ENCODE measurements at regions not wholly inside any gene's neighbourhood (a gene's known extent, or its start where the extent isn't known, plus 50 kb on each side); places are given as distances from the start of the nearest gene placed in this dataset.
"Not testable (repeated sequence)": the region's sequence is repeated elsewhere in the genome, so short reads cannot be mapped to it uniquely, and the experiment has no call there.

DNA sequence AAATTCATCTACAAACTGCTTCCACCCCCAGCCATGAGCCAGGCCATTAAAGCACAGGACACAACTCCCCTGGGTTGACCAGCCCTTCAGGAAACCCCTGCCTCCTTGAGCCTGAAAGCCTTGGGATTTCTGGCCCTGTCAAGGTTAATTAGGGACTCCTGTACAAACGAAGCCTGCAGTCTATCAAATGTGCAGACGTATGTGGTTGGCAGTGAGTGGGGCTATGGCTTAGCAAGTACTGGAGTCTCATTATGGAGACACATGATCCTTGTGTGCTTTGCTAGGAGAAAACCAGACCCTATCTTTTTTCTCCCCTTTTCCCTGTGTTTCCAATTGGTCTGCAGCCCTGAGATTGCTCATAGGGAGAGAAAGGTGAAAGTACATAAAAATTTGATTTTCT lies 588.3 kb upstream of the USP24 start:
- no peak for DNase-seq

- DNase-seq, result no peak
These were observed 586.3 kb upstream of the USP24 start for GRCh38 chr1:55801481-55801880.

DNA sequence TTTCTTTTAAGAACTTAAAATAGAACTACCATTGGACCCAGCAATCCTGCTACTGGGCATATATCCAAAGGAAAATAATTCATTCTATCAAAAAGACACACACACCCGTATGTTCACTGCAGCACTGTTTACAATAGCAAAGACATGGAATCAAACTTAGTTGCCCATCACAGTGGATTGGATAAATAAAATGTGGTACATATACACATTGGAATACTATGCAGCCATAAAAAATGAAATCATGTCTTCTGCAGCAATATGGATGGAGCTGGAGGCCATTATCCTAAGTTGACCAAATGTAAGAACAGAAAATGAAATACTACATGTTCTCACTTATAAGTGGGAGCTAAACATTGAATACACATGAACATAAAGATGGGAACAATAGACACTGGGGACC lies 585.3 kb upstream of the USP24 start:
- DNase-seq, result no peak

DNA sequence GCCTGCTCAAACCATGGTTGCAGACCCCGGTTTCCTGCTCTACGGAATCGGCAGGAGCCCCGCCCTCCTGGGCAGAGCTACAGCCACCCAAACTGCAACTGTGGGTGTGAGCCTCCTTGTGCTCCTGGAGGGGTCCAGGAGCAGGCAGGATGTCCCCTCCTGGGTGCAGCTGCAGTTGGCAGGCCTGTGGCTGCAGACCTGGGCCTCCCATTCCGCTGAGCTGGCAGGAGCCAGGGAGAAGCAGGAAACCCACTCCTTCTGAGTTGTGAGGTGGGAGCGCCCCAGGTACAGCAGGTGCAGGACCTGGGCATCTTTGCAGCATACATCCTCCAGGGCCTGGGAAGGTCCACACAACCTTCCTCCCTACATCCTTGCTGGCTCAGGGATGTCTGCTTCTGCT lies 578.7 kb upstream of the USP24 start:
- DNase-seq, result no peak

GRCh38 chr1:55792870-55793269 lies 577.7 kb upstream of the USP24 start:
- no peak for DNase-seq

DNA sequence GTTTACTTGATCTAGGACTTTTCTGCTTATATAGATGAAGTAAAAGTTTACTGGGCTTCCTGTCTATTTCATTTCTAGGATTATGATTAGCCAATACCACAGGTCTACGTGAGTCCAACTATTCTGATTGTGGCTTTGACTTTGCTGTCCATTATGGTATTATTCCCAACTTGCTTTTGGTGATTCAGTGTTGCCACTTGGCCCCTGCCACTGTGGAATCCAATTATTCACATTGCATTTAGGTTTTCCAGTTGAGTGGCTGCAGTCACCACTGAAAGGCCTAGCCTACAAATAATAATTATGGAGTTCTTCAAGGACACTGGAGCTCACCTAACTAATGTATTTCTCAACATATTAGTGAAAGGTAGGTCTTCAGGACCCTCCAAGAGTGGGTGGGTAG lies 574.3 kb upstream of the USP24 start:
- no peak for DNase-seq

- no peak for DNase-seq
These were observed 571.2 kb upstream of the USP24 start for GRCh38 chr1:55786396-55786795.

- not testable (repeated sequence) for DNase-seq
These were observed 569.8 kb upstream of the USP24 start for GRCh38 chr1:55784941-55785450.

DNA sequence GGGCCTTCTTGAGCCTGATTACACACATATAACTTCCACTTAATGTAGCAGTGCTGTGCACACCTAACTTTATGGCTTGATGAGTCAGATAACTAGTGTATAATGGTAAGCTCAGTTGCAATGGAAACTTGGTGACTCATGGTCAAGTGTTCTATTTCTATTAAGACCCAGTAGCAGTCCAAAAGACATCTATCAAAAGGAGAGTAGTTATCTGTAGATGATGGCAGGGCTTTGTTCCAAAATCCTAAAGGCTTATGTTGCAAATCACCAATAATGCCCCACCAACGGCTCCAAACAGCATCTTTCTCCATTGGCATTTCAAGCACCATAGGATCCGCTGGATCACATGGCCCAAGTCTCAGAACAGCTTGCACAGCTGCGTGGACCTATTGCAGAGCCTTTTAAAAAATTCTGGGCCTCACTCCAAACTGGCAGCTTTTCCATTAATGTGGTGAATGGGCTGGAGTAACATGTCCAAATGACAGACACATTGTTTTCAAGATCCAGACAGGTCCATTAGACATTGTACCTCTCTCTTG lies 566.8 kb upstream of the USP24 start:
- no peak for DNase-seq

DNA sequence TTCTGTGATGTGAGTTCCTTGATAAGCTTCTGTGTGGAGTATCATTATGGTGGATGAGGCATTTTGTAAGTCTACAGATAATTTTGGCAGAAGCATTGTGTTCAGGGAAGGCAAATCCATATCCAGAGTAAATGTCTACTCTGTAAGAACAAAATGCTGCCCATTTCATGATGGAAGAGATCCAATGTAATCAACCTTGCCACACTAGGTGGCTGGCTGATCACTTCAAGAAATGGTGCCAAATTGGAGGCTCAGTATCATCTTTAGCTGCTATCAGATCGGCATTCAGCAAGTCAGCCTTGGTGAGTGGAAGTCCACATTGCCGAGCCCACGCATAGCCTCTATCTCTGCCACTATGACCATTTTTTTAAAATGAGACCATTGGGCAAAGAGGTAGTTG lies 565.8 kb upstream of the USP24 start:
- no peak for DNase-seq

DNA sequence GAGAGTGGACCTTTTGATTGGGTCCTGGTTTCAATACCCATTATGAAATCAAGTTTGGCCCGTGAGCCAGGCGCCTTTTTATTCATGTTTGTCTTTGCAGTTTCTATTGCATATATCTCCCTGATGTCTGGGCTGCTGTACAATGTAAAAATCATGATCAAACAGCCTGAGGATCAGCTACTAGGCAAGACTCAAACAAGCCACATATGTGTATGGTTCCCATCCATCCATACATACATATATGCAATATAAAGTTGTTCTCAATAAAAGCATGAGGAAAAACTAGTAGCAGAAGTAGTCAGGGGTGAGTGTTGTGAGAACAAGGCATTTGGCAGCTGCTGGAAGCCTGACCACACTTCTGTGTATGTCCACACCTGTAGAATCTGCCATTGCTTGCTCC lies 562.4 kb upstream of the USP24 start:
- DNase-seq, result no peak

DNA sequence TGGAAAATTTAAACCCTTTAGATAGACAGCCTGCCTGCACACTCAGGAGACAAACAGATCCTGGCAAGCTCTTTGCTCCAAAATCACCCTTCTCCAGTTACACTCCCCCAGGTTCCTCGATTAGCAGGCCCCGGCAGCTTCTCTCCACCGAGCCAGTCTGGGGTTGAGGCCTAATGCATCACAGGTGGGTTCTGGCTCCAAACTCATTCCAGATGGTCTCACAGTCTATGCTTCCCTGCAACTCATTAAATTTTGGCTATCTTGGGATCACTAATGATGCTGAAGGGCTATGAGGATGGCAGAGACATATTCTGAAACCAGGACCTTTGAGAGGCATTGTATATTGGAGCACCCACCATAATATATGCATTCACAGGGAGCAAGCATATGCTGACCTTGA lies 559.8 kb upstream of the USP24 start:
- DNase-seq, result no peak

- no peak for DNase-seq
These were observed 559.3 kb upstream of the USP24 start for GRCh38 chr1:55774446-55774845.

- DNase-seq, result no peak
These were observed 558.2 kb upstream of the USP24 start for GRCh38 chr1:55773211-55773940.

DNA sequence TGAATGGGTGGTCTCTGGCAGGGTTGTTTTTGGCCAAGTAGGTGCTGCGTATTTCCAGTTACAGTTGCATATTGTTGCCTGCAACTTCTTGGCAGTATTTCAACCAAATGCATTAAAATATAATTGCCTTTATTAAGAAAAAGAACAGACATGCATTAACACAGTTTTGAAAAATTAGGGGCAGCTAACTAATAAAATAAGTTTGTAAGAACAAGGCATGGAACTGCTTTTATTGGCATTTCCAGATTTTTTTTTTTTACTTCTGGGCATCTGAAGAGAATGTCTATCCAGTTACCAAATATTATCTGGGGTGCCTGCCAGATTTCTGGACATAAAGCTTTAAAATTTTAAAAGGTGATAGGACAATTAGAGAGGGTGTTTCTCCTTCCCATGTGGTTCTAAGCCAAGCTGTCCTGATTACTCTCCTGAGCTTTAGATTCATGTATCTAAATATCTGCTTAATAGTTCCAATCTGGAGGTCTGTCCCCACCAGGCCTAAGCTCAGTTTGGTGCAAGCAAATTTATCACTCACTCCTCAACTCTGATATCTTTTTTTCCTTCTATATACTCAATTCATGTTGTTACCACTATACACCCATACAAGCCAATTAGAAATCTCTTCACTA lies 553.3 kb upstream of the USP24 start:
- no peak for DNase-seq

- no peak for DNase-seq
These were observed 552.0 kb upstream of the USP24 start for GRCh38 chr1:55767171-55767570.

- DNase-seq, result not testable (repeated sequence)
These were observed 550.3 kb upstream of the USP24 start for GRCh38 chr1:55765505-55765904.

GRCh38 chr1:55751776-55752175 lies 536.6 kb upstream of the USP24 start:
- no peak for DNase-seq

GRCh38 chr1:55750628-55750995 lies 535.4 kb upstream of the USP24 start:
- no peak for DNase-seq

DNA sequence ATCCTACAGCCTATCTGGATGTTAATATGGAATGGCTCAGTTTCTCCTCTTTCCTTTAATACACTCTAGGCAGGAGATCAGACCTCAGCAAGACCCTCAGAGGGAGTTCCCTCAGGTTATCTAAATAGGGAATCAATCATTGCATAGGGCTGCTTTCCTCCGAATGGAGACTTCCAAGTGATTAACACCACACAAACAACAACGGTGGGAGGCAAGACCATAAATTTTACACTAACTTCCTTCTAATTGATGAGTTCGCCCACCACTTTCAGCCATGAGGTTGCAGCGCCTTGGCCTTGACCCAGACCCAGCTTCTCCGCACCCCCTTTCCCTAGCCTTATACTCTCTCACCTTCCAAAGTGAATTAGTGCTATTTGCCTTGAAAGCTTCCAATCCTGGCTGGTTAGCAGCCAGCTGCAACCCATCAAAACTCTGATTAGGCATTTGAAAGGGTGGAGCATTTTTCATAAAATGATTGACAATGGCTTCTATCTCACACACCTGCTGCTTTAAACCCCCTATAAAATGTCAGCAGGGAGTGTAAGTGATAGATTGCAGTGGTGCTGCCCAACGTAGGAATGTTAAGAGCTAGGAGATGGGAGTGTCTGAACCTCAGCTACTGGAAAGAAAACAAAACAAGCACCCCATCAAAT lies 534.9 kb upstream of the USP24 start:
- no peak for DNase-seq

- DNase-seq, result no peak
These were observed 532.3 kb upstream of the USP24 start for GRCh38 chr1:55747408-55747841.

- no peak for DNase-seq
These were observed 531.5 kb upstream of the USP24 start for GRCh38 chr1:55746710-55747109.

DNA sequence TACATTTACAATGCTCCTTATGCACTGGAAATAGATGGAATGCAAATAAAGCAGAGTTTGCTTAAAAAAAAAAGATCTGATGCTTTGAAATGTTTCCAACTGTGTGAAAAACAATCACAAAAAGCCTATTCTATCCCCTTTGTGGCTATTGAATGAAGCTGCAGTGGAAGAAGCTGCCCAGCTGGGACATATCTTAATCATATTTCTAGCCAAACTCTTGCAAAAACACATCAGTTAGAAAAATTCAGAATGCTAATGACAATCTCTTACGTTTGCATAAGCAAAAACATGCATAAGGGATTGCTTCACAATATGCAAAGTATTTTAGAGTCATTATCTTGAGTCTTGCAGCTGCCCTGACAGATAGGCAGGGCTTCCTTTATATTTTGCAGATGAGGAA lies 526.4 kb upstream of the USP24 start:
- DNase-seq, result no peak

GRCh38 chr1:55735106-55735505 lies 519.9 kb upstream of the USP24 start:
- no peak for DNase-seq
